ENCODE measurements at regions not wholly inside any gene's neighbourhood (a gene's known extent, or its start where the extent isn't known, plus 50 kb on each side); places are given as distances from the start of the nearest gene placed in this dataset.
"Not testable (repeated sequence)": the region's sequence is repeated elsewhere in the genome, so short reads cannot be mapped to it uniquely, and the experiment has no call there.

- no peak for DNase-seq (ENCODE audit: extremely low read depth, low read depth)
Observed at GRCh38 chr1:79198832-79199231, 192.3 kb upstream of the ADGRL4 start.

DNA sequence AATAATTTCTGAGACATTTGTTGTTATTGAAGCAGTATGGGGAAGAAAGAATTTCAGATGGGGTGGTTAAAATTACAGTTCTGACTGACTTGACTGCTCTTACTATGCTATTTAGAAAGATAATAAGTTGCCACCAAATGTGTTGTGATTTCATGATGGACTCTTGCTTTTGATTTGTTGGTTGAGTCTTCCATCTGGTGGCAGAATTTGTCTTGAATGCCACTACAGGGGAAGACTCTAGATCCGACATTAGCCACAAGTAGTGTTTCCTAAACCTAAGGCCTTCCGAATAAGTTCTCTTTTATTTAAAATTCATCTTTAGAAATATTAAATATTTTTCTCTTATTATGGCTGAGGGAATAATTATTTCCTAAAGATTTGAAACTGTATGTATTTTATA, 190.9 kb upstream of the ADGRL4 start:
- peak; percentile 48 for DNase-seq (ENCODE audit: extremely low read depth, low read depth)

DNA sequence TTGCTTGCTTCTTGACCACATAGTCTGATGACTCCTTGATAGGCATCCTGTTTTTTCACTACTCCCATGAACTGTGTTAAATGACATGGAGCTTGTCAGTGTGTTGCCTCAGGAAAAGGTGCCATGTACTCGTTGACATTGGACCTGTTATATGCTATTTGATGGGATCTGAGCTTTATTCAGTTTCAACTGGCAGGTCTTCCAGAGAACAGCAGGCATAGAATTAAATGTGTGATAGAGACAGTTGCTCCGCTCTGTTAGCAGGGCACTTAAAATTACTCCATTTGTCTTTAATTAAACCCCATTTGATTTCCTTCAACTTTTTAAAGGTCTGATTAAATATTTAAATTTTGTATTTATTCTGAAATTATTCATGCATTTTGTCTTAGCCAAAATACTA, 189.7 kb upstream of the ADGRL4 start:
- DNase-seq (ENCODE audit: extremely low read depth, low read depth) = no peak

- peak; percentile 16 for DNase-seq (ENCODE audit: extremely low read depth, low read depth)
Observed at GRCh38 chr1:79193211-79194079, 186.9 kb upstream of the ADGRL4 start.

DNA sequence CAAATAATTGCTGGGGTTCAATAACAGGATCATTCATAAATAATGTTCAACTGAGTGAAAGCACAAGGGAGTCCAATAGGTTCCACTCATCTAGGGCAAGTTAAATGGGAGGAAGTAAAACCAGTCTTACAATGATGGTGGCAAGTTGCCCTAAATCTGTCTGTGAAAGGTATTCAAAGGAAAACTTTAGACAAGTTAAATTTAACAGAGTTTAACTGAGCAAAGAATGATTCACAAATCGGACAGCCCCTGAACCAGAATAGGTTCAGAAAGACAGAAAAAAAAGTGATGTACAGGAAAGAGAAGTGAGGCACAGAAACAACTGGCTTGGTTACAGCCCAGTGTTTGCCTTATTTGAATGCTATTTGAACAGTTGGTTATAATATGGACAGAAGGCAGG, 183.5 kb upstream of the ADGRL4 start:
- no peak for DNase-seq (ENCODE audit: extremely low read depth, low read depth)

DNA sequence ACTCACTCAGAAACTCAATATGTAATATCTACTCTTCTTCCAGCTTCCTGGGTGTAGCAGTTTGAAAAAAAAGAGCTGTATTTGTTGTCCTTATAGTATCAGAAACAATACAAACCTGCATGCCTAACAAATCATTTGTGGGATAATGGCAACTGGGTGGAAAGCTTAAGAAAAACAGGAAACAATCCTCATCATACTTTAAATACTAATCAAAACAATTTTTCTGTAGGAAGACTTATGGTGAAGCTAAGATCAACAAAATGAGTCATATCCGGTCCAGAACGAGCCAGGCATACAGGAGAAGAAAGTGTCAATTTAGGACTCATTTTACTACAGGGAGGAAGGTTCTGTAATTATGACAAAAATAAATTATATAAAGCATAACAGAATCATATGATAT, 181.8 kb upstream of the ADGRL4 start:
- DNase-seq (ENCODE audit: extremely low read depth, low read depth) = no peak

- DNase-seq (ENCODE audit: extremely low read depth, low read depth) = no peak
Observed at GRCh38 chr1:79186260-79186659, 179.7 kb upstream of the ADGRL4 start.

- DNase-seq (ENCODE audit: extremely low read depth, low read depth) = no peak
Observed at GRCh38 chr1:79177844-79178243, 171.3 kb upstream of the ADGRL4 start.

DNA sequence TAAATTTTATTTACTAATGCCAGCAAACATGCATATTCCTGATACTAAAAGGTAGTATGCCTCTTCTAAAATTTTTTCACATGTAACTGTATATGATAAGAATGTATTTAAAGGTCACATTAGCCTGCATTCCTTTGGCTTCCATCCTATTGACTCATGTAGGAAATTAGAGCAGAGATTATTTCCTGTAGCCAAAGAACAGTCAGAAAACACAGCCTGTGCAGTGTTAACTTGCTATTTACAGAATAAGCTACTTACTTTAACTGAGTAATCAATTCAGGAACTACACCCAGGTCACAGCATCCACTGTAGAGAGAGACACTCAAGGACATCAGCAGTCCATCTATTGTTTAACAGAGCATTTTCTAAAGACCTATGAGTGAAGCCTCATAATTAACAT, 154.5 kb upstream of the ADGRL4 start:
- DNase-seq (ENCODE audit: extremely low read depth, low read depth) = peak; percentile 6

DNA sequence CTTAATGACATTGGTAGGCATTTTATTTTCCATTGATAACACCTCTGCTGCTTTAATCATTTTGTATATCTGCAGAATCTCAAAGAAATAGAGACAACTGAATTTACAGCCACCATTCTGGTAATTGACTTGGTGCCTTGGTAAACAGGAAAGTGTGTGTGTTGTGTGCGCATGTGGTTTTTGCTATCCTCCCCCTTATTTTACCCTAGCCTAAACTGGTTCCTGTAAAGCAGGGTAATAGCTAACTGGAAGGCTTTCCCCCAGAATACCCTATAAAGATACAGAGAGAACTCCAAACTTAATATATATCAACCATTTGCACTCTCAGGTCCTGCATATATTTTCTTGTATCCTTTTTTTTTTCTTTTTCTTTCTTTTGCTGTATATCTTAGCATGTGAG, 149.5 kb upstream of the ADGRL4 start:
- DNase-seq (ENCODE audit: extremely low read depth, low read depth) = no peak

- no peak for DNase-seq (ENCODE audit: extremely low read depth, low read depth)
Observed at GRCh38 chr1:79151006-79151796, 144.7 kb upstream of the ADGRL4 start.

GRCh38 chr1:79150576-79150975, 144.0 kb upstream of the ADGRL4 start:
- no peak for DNase-seq (ENCODE audit: extremely low read depth, low read depth)

DNA sequence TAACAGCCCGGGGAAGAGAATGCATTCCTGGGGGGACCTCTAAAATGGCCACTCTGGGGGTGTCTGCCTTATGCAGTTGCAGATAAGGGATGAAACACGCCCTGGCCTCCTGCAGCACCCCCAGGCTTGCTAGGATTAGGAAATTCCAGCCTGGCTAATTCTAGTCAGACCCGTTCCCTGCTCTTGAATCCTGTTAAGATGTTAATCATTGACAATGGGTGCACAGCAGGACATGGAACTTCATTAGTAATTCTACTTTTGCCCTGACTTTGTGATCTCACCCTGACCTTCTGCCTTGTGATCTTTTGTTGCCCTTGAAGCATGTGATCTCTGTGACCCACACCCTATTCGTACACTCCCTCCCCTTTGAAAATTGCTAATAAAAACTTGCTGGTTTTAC, 131.7 kb upstream of the ADGRL4 start:
- DNase-seq (ENCODE audit: extremely low read depth, low read depth) = not testable (repeated sequence)

DNA sequence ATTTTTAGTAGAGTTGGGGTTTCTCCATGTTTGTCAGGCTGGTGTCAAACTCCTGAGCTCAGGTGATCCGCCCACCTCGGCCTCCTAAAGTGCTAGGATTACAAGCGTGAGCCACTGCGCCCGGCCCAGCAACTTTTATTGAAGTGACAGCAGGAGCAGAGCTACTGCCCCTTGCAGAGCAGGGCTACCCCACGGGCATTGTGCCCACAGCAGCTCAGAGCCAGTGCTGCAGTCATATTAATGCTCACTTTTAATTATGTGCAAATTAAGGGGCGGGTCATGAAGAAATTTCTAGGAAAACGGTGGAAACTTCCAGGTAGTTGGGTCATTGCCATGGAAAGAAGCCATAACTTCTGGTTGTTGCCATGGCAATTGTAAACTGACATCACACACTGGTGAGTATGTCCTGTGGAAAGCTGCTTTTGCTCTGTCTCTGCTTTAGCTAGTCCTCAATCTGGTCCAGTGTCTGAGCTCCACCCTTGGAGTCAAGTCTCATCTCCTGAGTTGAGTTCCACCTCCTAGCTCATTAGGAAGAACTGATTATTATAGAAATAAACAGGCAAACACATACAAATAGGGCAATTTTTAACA, 127.3 kb upstream of the ADGRL4 start:
- DNase-seq (ENCODE audit: extremely low read depth, low read depth) = no peak

DNA sequence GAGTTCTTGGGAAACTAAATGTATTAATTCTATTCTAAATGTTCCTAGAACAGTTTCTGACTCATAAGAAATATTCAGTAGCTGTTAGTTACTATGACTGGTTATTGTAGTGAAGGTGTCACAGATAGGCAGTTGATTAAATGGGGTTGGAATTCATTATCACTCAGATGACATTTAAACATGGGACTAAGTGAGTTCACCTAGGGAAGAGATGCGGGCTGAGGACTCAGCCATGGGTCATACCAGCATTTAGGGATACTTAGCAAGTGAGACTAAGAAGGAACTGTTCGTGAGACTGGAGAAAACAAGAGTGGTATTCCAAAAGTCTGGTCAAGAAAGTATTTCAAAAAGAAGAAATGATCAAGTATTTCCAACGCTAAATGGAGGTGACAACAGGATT, 125.1 kb upstream of the ADGRL4 start:
- DNase-seq (ENCODE audit: extremely low read depth, low read depth) = no peak

- no peak for DNase-seq (ENCODE audit: extremely low read depth, low read depth)
Observed at GRCh38 chr1:79129914-79130313, 123.4 kb upstream of the ADGRL4 start.

- DNase-seq (ENCODE audit: extremely low read depth, low read depth) = peak; percentile 30
Observed at GRCh38 chr1:79128722-79129121, 122.2 kb upstream of the ADGRL4 start.

DNA sequence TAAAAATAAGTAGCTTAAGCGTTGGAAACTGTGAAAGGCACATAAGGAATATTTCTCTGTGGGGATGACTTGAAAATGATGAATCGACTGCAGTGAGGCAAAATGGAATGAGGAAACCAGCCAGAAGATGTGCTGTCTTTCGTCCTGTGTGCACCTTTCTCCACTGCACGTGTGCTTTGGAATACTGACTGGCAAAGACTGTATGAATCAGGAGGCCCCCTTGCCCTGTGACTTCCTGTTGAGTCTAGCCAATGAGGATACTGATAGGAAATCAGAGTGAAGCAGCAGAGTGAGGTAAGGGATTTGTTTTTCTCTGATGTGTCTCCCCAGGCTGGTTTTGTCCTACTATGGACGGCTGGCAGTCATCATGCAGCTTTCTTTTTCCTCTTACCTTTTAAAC, 118.2 kb upstream of the ADGRL4 start:
- no peak for DNase-seq (ENCODE audit: extremely low read depth, low read depth)

GRCh38 chr1:79122521-79122920, 116.0 kb upstream of the ADGRL4 start:
- no peak for DNase-seq (ENCODE audit: extremely low read depth, low read depth)

- DNase-seq (ENCODE audit: extremely low read depth, low read depth) = peak; percentile 43
Observed at GRCh38 chr1:79117376-79117775, 110.8 kb upstream of the ADGRL4 start.

- DNase-seq (ENCODE audit: extremely low read depth, low read depth) = no peak
Observed at GRCh38 chr1:79113836-79114235, 107.3 kb upstream of the ADGRL4 start.

DNA sequence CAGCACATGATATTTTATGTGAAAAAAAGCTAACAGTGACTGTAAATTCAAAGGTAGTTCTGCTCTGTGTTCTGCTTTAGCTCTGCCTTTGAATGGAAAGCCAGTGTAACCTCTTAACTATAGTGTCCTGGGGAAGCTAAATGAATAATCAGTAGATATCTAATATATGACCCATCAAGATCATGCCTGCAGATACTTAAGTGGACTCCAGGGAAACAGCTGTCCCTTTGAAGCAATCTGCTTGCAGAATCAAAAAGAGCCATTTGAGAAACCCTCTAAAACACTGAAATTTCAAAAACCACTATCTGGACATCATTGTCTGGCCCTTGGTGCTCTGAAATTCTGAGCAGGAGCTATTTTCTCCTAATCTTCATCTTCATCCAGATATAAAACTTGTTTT, 104.2 kb upstream of the ADGRL4 start:
- DNase-seq (ENCODE audit: extremely low read depth, low read depth) = no peak

All from NCI-H460 (cell line).